ENCODE measurements at regions not wholly inside any gene's neighbourhood (a gene's known extent, or its start where the extent isn't known, plus 50 kb on each side); places are given as distances from the start of the nearest gene placed in this dataset.
"Not testable (repeated sequence)": the region's sequence is repeated elsewhere in the genome, so short reads cannot be mapped to it uniquely, and the experiment has no call there.

- DNase-seq (ENCODE audit: low read depth), result no peak
These were observed 475.1 kb downstream of the ZPLD1 start for GRCh38 chr3:102909904-102910303.

- DNase-seq (ENCODE audit: low read depth), result no peak
These were observed 481.7 kb downstream of the ZPLD1 start for GRCh38 chr3:102916532-102916931.

- no peak for DNase-seq (ENCODE audit: low read depth)
These were observed 491.8 kb downstream of the ZPLD1 start for GRCh38 chr3:102926618-102927017.

- no peak for DNase-seq (ENCODE audit: low read depth)
These were observed 498.6 kb downstream of the ZPLD1 start for GRCh38 chr3:102933377-102933776.

- no peak for DNase-seq (ENCODE audit: low read depth)
These were observed 501.8 kb downstream of the ZPLD1 start for GRCh38 chr3:102936511-102937045.

- DNase-seq (ENCODE audit: low read depth), result no peak
These were observed 507.0 kb downstream of the ZPLD1 start for GRCh38 chr3:102941786-102942185.

GRCh38 chr3:102946445-102946844, 511.6 kb downstream of the ZPLD1 start:
- DNase-seq (ENCODE audit: low read depth), result not testable (repeated sequence)

- DNase-seq (ENCODE audit: low read depth), result no peak
These were observed 537.5 kb downstream of the ZPLD1 start for GRCh38 chr3:102972350-102972749.

GRCh38 chr3:102974333-102974732, 539.5 kb downstream of the ZPLD1 start:
- DNase-seq (ENCODE audit: low read depth), result no peak

GRCh38 chr3:102979191-102979590, 544.4 kb downstream of the ZPLD1 start:
- no peak for DNase-seq (ENCODE audit: low read depth)

GRCh38 chr3:102979682-102980354, 545.0 kb downstream of the ZPLD1 start:
- no peak for DNase-seq (ENCODE audit: low read depth)

- DNase-seq (ENCODE audit: low read depth), result no peak
These were observed 545.5 kb downstream of the ZPLD1 start for GRCh38 chr3:102980355-102980696.

- DNase-seq (ENCODE audit: low read depth), result no peak
These were observed 567.8 kb downstream of the ZPLD1 start for GRCh38 chr3:103002425-103003176.

GRCh38 chr3:103006526-103007183, 571.8 kb downstream of the ZPLD1 start:
- no peak for DNase-seq (ENCODE audit: low read depth)

- no peak for DNase-seq (ENCODE audit: low read depth)
These were observed 574.8 kb downstream of the ZPLD1 start for GRCh38 chr3:103009609-103010008.

GRCh38 chr3:103025880-103026279, 591.1 kb downstream of the ZPLD1 start:
- DNase-seq (ENCODE audit: low read depth), result no peak

- DNase-seq (ENCODE audit: low read depth), result no peak
These were observed 599.0 kb downstream of the ZPLD1 start for GRCh38 chr3:103033841-103034240.

- no peak for DNase-seq (ENCODE audit: low read depth)
These were observed 612.8 kb downstream of the ZPLD1 start for GRCh38 chr3:103047640-103048039.

- DNase-seq (ENCODE audit: low read depth), result no peak
These were observed 613.4 kb downstream of the ZPLD1 start for GRCh38 chr3:103048068-103048722.

- no peak for DNase-seq (ENCODE audit: low read depth)
These were observed 617.5 kb downstream of the ZPLD1 start for GRCh38 chr3:103052236-103052830.

GRCh38 chr3:103055021-103055520, 620.3 kb downstream of the ZPLD1 start:
- no peak for DNase-seq (ENCODE audit: low read depth)

GRCh38 chr3:103056542-103056941, 621.7 kb downstream of the ZPLD1 start:
- DNase-seq (ENCODE audit: low read depth), result no peak
